ENCODE measurements at regions not wholly inside any gene's neighbourhood (a gene's known extent, or its start where the extent isn't known, plus 50 kb on each side); places are given as distances from the start of the nearest gene placed in this dataset.

GRCh38 chr14:65296402-65296801, 116.1 kb upstream of the FUT8 start:
- no peak overlapping the region for H3K27ac ChIP-seq
- TF ChIP-seq CTCF (conservative IDR thresholded peaks at IDR 0.05) (no peak), ZFX (IDR thresholded peaks at IDR 0.05) (no peak)

GRCh38 chr14:65296876-65297275, 115.7 kb upstream of the FUT8 start:
- TF ChIP-seq ZFX (IDR thresholded peaks at IDR 0.05): no peak
- TF ChIP-seq CTCF (conservative IDR thresholded peaks at IDR 0.05): no peak
- no peak overlapping the region for H3K27ac ChIP-seq

- TF ChIP-seq ZFX (IDR thresholded peaks at IDR 0.05) (no peak), CTCF (conservative IDR thresholded peaks at IDR 0.05) (no peak)
- no peak overlapping the region for H3K27ac ChIP-seq
These were observed 114.8 kb upstream of the FUT8 start for GRCh38 chr14:65297744-65298143.

GRCh38 chr14:65299826-65300225, 112.7 kb upstream of the FUT8 start:
- TF ChIP-seq ZFX (IDR thresholded peaks at IDR 0.05) (no peak), CTCF (conservative IDR thresholded peaks at IDR 0.05) (no peak)
- no peak overlapping the region for H3K27ac ChIP-seq

- TF ChIP-seq CTCF (conservative IDR thresholded peaks at IDR 0.05): no peak
- TF ChIP-seq ZFX (IDR thresholded peaks at IDR 0.05): no peak
- H3K27ac ChIP-seq: no peak overlapping the region
These were observed 110.5 kb upstream of the FUT8 start for GRCh38 chr14:65301862-65302539.

GRCh38 chr14:65302571-65303189, 109.8 kb upstream of the FUT8 start:
- H3K27ac ChIP-seq: no peak overlapping the region

More at GRCh38 chr14:65302571-65303189, 109.8 kb upstream of the FUT8 start:
- TF ChIP-seq CTCF (conservative IDR thresholded peaks at IDR 0.05) (no peak), ZFX (IDR thresholded peaks at IDR 0.05) (no peak)

Data from C4-2B (cell line).